Transverse colon (tissue), 4 donors: ENCODE measurements at regions not wholly inside any gene's neighbourhood (a gene's known extent, or its start where the extent isn't known, plus 50 kb on each side); places are given as distances from the start of the nearest gene placed in this dataset.

ENCODE experiments used
- DNase-seq: peaks from one replicate; pipeline ENCODE4 v3.0.0-alpha.2; 2019
- H3K27ac ChIP-seq, 4 donors: fragments of 200-600 bp; sonication (generic); 2 replicates each; pipeline ENCODE4 v1.5.1; 2016 to 2018; ENCODE audit warnings: inconsistent platforms in 4 of 4
- H3K27me3 ChIP-seq: fragments of 200-600 bp; sonication (generic); 2 replicates; pipeline ENCODE4 v1.5.1; 2017; ENCODE audit warnings: inconsistent platforms
- H3K36me3 ChIP-seq, 4 donors: fragments of 200-600 bp; sonication (generic); 2 replicates each; pipeline ENCODE4 v1.5.1; 2017 to 2019; ENCODE audit warnings: inconsistent platforms in 4 of 4
- H3K4me1 ChIP-seq, 4 donors: fragments of 200-600 bp; sonication (generic); 2 replicates each; pipeline ENCODE4 v1.5.1; 2017 to 2020; ENCODE audit warnings: inconsistent platforms in 4 of 4
- H3K4me3 ChIP-seq, 4 donors: fragments of 200-600 bp; sonication (generic); 1 replicate in 1 of 4; 2 replicates in 3 of 4; pipeline versions ENCODE4 v1.5.1 to v1.6.1; 2017 to 2019; ENCODE audit warnings: inconsistent platforms in 4 of 4
- H3K9me3 ChIP-seq, 2 donors: fragments of 200-600 bp; sonication (generic); 2 replicates each; pipeline ENCODE4 v1.5.1; 2017 to 2019; ENCODE audit warnings: inconsistent platforms in 2 of 2
- CTCF ChIP-seq, 5 experiments: fragments of 200-600 bp in 3 of 5; fragments of 450-650 bp in 2 of 5; sonication (generic) in 3 of 5; IDR thresholded peaks; 1 replicate in 2 of 5; 2 replicates in 3 of 5; pipeline ENCODE4 v1.5.1; 2016 to 2017; ENCODE audit warnings: antibody characterized with exemption in 5 of 5, inconsistent platforms in 3 of 5, mild to moderate bottlenecking in 2 of 5, moderate library complexity in 1 of 5
- EP300 ChIP-seq: sonication (generic); formaldehyde crosslinking; IDR thresholded peaks from one replicate; pipeline ENCODE4 v1.6.1; 2017; ENCODE audit warnings: antibody characterized with exemption, low read depth
- POLR2A ChIP-seq: fragments of 450-650 bp; IDR thresholded peaks from one replicate; pipeline ENCODE4 v1.6.1; 2016; ENCODE audit warnings: antibody characterized with exemption, mild to moderate bottlenecking, moderate library complexity
- POLR2AphosphoS5 ChIP-seq, 3 donors: sonication (generic); formaldehyde crosslinking; IDR thresholded peaks; one replicate each; pipeline ENCODE4 v1.6.1; 2016; ENCODE audit warnings: antibody characterized with exemption in 3 of 3
- WGBS, 2 donors: methylation state at CpG; one replicate each; pipeline ENCODE4 v1.1.5; 2018; ENCODE audit warnings: low coverage in 1 of 2; 5-methylcytosine and 5-hydroxymethylcytosine counted together
- in situ Hi-C, 4 donors: fragments of 200-750 bp; cut with MboI; loops; one replicate each; pipeline versions ENCODE4 v1.15.0 to v1.15.1; 2017; ENCODE audit warnings: low sequenced_read_pairs in 3 of 4, low pct_ligation_motif_present in 1 of 4, low pct_unique_long_range_greater_than_20kb in 1 of 4
- intact Hi-C: fragments of 100-400 bp; cut with DNase I; formaldehyde crosslinking; loops from one replicate; pipeline ENCODE4 v1.15.1; 2023; ENCODE audit warnings: low total_unique reads

DNA sequence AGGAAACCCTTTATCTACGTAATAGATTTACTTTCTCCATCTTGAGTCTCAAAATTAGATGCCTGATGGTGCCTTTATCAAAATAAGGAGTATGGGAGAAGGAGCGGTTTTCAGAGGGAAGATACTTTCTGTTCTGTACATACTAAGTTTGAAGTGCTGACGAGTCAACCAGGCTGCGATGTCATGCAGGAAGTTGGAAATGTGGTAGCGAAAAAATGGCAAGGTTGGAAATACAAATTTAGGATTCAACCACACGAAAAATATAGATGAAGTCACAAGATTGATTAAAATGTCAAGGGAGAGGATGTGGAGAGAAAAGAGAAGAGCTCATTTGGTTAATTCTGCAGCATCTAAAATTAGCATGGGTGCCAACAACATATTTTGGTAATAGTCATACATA lies 129.5 kb downstream of the FOXD1 start:
- Histone ChIP-seq H3K27ac (no peak overlapping the region), H3K36me3 (no peaks in the 10 kb centered on the region), H3K4me3 (no peak overlapping the region), H3K9me3 (no peaks in the 10 kb centered on the region), H3K4me1 (no peaks in the 10 kb centered on the region), H3K27me3 (peaks cover 78% of the 10 kb centered on the region)
- intact Hi-C loops = no loop called here
- in situ Hi-C loops = loop anchor here in 1 of 4 donors (25.0 kb wide), 1 partner anchor 118 kb away; the partner anchor contains the start of gene FOXD1
- no peak for DNase-seq
- 79 to 91% methylated on average over 6 of the region's 6 CpGs for WGBS, 2 donors
- TF ChIP-seq EP300 (no peak), POLR2A (no peak), CTCF (IDR thresholded peaks at IDR 0.05) (no peak), POLR2AphosphoS5 (IDR thresholded peaks at IDR 0.05) (no peak)

DNA sequence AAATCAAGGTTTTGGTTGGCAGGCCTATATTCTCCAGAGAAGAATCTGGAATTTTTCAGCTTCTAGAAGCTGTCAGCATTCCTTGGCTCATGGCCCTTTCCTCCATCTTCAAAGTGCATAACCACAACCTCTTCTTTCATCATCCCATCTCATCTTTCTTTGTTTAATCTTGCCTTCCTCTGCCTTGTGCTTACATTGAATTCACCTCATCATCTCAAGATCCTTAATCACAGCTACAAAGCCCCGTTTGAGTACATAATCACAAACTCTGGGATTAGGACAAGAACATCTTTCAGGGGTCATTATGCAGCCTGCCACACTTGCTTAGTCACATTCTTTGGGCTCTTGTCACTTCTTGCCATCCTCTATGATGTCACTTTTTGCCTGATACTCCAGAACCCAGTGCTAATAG lies 130.3 kb downstream of the FOXD1 start:
- intact Hi-C loops (no loop called here), in situ Hi-C loops (loop anchor here in 1 of 4 donors (25.0 kb wide), 1 partner anchor 119 kb away; the partner anchor contains the start of gene FOXD1)
- DNase-seq = no peak
- no peak overlapping the region for H3K4me3 ChIP-seq
- peaks cover 78% of the 10 kb centered on the region for H3K27me3 ChIP-seq
- WGBS, 2 donors = 43 to 56% methylated on average over 1 of the region's 1 CpG
- H3K36me3 ChIP-seq = no peaks in the 10 kb centered on the region
- no peaks in the 10 kb centered on the region for H3K4me1 ChIP-seq
- H3K27ac ChIP-seq = no peak overlapping the region
- H3K9me3 ChIP-seq = no peaks in the 10 kb centered on the region
- TF ChIP-seq EP300 (no peak), POLR2AphosphoS5 (IDR thresholded peaks at IDR 0.05) (no peak), POLR2A (no peak), CTCF (IDR thresholded peaks at IDR 0.05) (no peak)

- no peaks in the 10 kb centered on the region for H3K36me3 ChIP-seq
These were observed 131.1 kb downstream of the FOXD1 start for GRCh38 chr5:73317523-73317922.

More at GRCh38 chr5:73317523-73317922, 131.1 kb downstream of the FOXD1 start:
- Histone ChIP-seq H3K4me1 (no peaks in the 10 kb centered on the region), H3K27me3 (peaks cover 77% of the 10 kb centered on the region), H3K9me3 (no peaks in the 10 kb centered on the region), H3K27ac (no peak overlapping the region), H3K4me3 (no peak overlapping the region)
- DNase-seq = no peak
- WGBS, 2 donors = 65% methylated on average over 2 of the region's 2 CpGs; no CpG with 5 or more reads in 1 of the 2 donors
- intact Hi-C loops = no loop called here
- TF ChIP-seq POLR2AphosphoS5 (IDR thresholded peaks at IDR 0.05) (no peak), POLR2A (no peak), CTCF (IDR thresholded peaks at IDR 0.05) (no peak), EP300 (no peak)
- in situ Hi-C loops = loop anchor here in 1 of 4 donors (25.0 kb wide), 1 partner anchor 120 kb away; the partner anchor contains the start of gene FOXD1
